Activated T-helper 9 cell treated with anti-CD3 and anti-CD28 coated beads, Interleukin-2, amount 50 U/mL, for 16 hours (primary cell): ENCODE measurements at regions not wholly inside any gene's neighbourhood (a gene's known extent, or its start where the extent isn't known, plus 50 kb on each side); places are given as distances from the start of the nearest gene placed in this dataset.
"Not testable (repeated sequence)": the region's sequence is repeated elsewhere in the genome, so short reads cannot be mapped to it uniquely, and the experiment has no call there.

Experiments used
- DNase-seq: peaks from one replicate; pipeline ENCODE4 v3.0.0-alpha.2; 2020; ENCODE audit warnings: low read depth

DNA sequence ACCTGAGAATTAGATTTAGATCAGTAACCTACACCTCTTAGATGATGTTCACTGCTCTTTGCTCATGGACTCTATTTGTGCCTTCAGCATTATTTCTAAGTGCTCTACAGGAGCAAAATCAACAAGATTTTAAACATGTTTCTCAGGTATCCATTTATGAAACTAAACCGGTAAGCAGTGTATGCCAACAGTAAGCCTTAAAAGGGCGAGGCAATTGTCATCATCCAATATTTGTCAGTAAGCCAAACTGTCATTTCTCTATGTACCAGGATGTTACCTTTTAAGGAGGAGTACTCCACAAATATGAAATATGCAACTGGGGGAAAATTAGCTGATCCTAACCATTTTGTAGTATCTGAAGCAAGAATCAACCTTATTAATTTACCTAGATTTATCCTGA, 69.6 kb upstream of the ZNF184 start:
- DNase-seq, result no peak

GRCh38 chr6:27541933-27542297, 69.0 kb upstream of the ZNF184 start:
- DNase-seq, result no peak

DNA sequence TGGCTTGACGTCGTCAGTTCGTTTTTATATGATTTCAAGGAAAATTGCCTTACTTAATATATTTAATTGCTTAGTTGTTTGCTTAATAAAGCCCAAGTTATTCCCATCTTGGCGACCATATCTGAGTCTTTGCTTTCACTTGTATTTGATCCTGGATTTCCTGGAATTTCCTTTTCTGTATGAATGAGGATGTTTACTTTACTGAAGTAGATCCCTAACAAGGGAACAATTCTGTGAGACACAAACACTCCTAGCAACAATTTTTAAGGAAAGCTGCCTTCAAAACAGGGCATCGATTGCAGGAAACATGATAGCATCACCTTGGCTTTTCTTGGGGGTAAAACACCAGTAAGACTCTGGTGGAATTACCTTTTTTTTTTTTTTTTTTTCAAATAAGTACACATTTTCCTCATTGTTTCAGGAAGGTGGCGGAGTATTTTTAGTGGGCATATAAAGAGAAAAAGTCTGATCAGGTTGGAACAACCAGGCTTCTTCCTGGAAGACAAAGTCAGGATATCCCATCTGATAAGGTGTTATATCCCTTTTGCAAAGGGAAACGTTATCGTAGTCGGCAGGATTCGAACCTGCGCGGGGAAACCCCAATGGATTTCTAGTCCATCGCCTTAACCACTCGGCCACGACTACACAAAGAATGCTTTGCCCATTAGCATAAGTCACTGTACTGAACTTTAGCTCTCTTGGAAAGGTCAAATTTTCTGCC, 68.5 kb upstream of the ZNF184 start:
- DNase-seq, result no peak

DNA sequence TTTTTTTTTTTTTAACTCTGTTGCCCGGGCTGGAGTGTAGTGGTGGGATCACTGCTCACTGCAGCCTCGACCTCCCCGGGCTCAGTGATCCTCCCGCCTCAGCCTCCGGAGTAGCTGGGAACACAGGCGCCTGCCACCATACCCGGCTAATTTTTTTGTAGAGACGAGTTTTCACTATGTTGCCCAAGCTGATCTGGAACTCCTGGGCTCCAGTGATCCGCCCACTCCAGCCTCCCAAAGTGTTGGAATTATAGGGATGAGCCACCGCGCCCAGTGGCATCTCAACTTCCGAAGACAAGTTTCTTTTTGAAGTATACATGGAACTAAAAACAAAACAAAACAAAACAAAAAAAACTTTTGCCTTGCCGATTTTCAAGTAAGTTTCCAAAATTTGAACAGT, 66.6 kb upstream of the ZNF184 start:
- no peak for DNase-seq

GRCh38 chr6:27532820-27533538, 60.1 kb upstream of the ZNF184 start:
- no peak for DNase-seq

- no peak for DNase-seq
Observed at GRCh38 chr6:27531772-27532459, 59.0 kb upstream of the ZNF184 start.

- DNase-seq, result not testable (repeated sequence)
Observed at GRCh38 chr6:27529796-27530195, 56.9 kb upstream of the ZNF184 start.

DNA sequence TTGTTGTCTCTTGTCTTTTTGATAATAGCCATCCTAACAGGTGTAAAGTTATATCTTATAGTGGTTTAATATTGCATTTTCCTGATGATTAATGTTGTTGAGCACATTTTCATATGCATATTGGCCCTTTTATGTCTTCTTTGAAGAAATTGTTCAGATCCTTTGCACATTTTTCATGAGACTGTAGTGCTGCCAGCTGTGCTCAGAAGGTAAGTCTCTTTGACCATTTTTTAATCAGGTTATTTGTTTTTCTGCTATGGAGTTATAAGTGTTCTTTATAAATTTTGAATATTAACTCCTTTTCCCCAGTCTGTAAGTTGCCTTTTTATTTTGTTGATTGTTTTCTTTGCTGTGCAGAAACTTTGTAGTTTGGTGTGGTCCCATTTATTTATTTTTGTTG, 55.8 kb upstream of the ZNF184 start:
- DNase-seq, result no peak
